Hepatocyte (in vitro differentiated cells): ENCODE measurements at regions not wholly inside any gene's neighbourhood (a gene's known extent, or its start where the extent isn't known, plus 50 kb on each side); places are given as distances from the start of the nearest gene placed in this dataset.
"Not testable (repeated sequence)": the region's sequence is repeated elsewhere in the genome, so short reads cannot be mapped to it uniquely, and the experiment has no call there.

Experiments
- DNase-seq: peaks from one replicate; pipeline ENCODE4 v3.0.0-alpha.2; 2016; ENCODE audit warnings: low spot score
- H2AFZ ChIP-seq: fragments of 200-600 bp; sonication (generic); 2 replicates; pipeline ENCODE4 v1.6.0; 2016; ENCODE audit warnings: antibody characterized with exemption, mild to moderate bottlenecking
- H3K27ac ChIP-seq: fragments of 200-600 bp; sonication (generic); 2 replicates; pipeline ENCODE4 v1.5.1; 2016; ENCODE audit warnings: mild to moderate bottlenecking
- H3K27me3 ChIP-seq: fragments of 200-600 bp; sonication (generic); 2 replicates; pipeline ENCODE4 v1.6.1; 2016
- H3K36me3 ChIP-seq: fragments of 200-600 bp; sonication (generic); replicated peaks from 2 replicates; pipeline ENCODE4 v1.5.1; 2016; ENCODE audit warnings: low read depth; ENCODE audit not compliant: insufficient read depth
- H3K4me1 ChIP-seq: fragments of 200-600 bp; sonication (generic); 2 replicates; pipeline ENCODE4 v1.5.1; 2016; ENCODE audit warnings: mild to moderate bottlenecking, moderate library complexity; ENCODE audit not compliant: insufficient read depth
- H3K4me2 ChIP-seq: fragments of 200-600 bp; sonication (generic); 2 replicates; pipeline ENCODE4 v1.6.0; 2016
- H3K4me3 ChIP-seq: fragments of 200-600 bp; sonication (generic); 2 replicates; pipeline ENCODE4 v1.5.1; 2016; ENCODE audit warnings: mild to moderate bottlenecking
- H3K79me2 ChIP-seq: fragments of 200-600 bp; sonication (generic); 2 replicates; pipeline ENCODE4 v1.6.0; 2017; ENCODE audit warnings: mild to moderate bottlenecking
- H3K9me2 ChIP-seq: fragments of 200-600 bp; sonication (generic); replicated peaks from 2 replicates; pipeline ENCODE4 v1.6.0; 2017; ENCODE audit warnings: mild to moderate bottlenecking; ENCODE audit not compliant: insufficient read depth
- H3K9me3 ChIP-seq: fragments of 200-600 bp; sonication (generic); 2 replicates; pipeline ENCODE4 v1.5.1; 2016; ENCODE audit warnings: low read depth, mild to moderate bottlenecking
- H4K20me1 ChIP-seq: fragments of 200-600 bp; sonication (generic); 2 replicates; pipeline ENCODE4 v1.6.0; 2016; ENCODE audit warnings: mild to moderate bottlenecking; ENCODE audit not compliant: insufficient read depth, poor library complexity, severe bottlenecking
- CTCF ChIP-seq: fragments of 200-600 bp; sonication (generic); IDR thresholded peaks from 2 replicates; pipeline ENCODE4 v1.5.1; 2016; ENCODE audit warnings: antibody characterized with exemption, mild to moderate bottlenecking; ENCODE audit not compliant: poor library complexity
- EZH2 ChIP-seq: fragments of 200-600 bp; sonication (generic); IDR thresholded peaks from 2 replicates; pipeline ENCODE4 v1.6.1; 2016; ENCODE audit warnings: antibody characterized with exemption, mild to moderate bottlenecking, borderline replicate concordance
- EZH2phosphoT487 ChIP-seq: fragments of 200-600 bp; sonication (generic); IDR thresholded peaks from one replicate; pipeline ENCODE4 v1.6.1; 2018; ENCODE audit warnings: antibody characterized with exemption, mild to moderate bottlenecking, low read depth, moderate library complexity; ENCODE audit not compliant: unreplicated experiment, severe bottlenecking
- WGBS: methylation state at CpG from one replicate; pipeline ENCODE4 v1.1.6; 2016; ENCODE audit warnings: low lambda C conversion rate; ENCODE audit errors: missing lambda C conversion rate; 5-methylcytosine and 5-hydroxymethylcytosine counted together

DNA sequence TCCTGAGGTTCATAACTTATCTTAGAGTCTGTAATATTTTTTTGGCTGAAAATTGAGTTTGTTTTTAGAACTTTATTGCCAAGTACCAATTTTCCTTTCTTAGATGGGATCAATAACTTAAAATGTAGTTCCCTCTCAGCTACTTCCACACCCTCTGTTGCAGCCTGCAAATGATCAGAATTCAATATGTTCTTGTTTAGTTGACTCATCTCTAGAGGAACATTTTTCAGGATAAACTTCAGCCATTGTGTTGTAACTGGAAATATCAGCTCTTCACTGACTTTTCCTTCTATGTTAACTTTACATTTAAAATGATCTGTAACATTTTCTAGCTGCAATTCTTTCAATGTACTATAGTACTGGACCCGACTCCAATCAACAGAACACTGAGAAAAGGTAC, 115.7 kb downstream of the ESM1 start:
- peaks cover 4% of the 10 kb centered on the region for H3K4me1 ChIP-seq
- no peaks in the 10 kb centered on the region for H4K20me1 ChIP-seq
- H3K36me3 ChIP-seq: no peaks in the 10 kb centered on the region
- no peak overlapping the region for H3K4me3 ChIP-seq
- no peak overlapping the region for H3K27ac ChIP-seq
- TF ChIP-seq EZH2phosphoT487 (no peak), CTCF (no peak), EZH2 (no peak)
- no peak for DNase-seq
- H3K9me2 ChIP-seq: no peaks in the 10 kb centered on the region
- no peak overlapping the region for H2AFZ ChIP-seq
- no peak overlapping the region for H3K4me2 ChIP-seq
- 95% methylated on average over 1 of the region's 1 CpG for WGBS
- H3K79me2 ChIP-seq: no peaks in the 10 kb centered on the region
- no peaks in the 10 kb centered on the region for H3K9me3 ChIP-seq
- no peaks in the 10 kb centered on the region for H3K27me3 ChIP-seq

DNA sequence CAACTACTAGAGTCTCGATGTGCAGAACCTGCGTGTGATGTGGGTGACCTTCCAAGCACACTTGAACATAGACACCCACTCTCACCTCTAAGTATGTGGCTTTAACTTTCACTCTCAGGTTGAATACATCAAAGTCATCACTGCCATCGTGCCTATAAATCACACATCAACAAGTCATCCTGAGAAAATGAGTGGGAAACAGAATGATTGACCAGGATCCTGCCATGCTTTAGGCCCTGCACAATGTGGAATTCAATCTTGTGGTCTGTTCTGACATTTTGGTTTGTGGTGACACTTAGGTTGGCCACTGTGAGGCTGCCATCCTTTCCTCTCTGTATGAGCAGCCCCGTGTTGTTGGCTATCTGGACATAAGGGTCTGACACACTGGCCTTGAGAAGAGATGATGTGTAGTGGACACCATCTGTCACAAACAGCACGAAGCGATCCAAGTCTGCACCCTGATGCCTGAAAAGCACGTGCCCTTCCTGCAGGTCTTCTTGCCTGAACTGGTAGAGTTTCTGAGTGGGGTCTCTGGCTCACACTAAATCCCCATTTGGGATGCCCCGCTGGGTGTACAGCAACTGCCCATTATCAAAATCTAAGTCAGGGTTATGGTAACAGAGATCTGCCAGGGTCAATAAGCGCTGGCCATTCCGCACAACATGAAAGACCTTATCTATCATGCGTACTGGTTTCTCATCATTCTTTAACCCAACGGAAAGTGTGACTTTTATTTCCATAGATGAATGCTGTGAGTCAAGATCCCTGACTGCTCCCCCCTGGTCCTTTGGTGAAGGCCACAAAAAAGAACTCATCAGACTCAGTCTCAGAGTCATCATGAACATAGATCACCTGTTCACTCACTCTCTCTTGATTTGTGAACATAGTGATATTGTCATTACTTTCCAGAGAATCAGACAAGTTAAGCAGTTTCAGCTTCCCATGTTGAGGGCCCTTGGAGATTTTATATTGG, 116.6 kb downstream of the ESM1 start:
- Histone ChIP-seq H3K9me3 (no peaks in the 10 kb centered on the region), H2AFZ (no peak overlapping the region), H3K4me3 (no peak overlapping the region), H4K20me1 (no peaks in the 10 kb centered on the region), H3K27me3 (no peaks in the 10 kb centered on the region), H3K79me2 (no peaks in the 10 kb centered on the region), H3K27ac (no peak overlapping the region), H3K4me2 (no peak overlapping the region), H3K4me1 (no peaks in the 10 kb centered on the region), H3K9me2 (no peaks in the 10 kb centered on the region), H3K36me3 (no peaks in the 10 kb centered on the region)
- TF ChIP-seq EZH2phosphoT487 (no peak), EZH2 (no peak), CTCF (no peak)
- DNase-seq: no peak
- WGBS: 87% methylated on average over 12 of the region's 12 CpGs

DNA sequence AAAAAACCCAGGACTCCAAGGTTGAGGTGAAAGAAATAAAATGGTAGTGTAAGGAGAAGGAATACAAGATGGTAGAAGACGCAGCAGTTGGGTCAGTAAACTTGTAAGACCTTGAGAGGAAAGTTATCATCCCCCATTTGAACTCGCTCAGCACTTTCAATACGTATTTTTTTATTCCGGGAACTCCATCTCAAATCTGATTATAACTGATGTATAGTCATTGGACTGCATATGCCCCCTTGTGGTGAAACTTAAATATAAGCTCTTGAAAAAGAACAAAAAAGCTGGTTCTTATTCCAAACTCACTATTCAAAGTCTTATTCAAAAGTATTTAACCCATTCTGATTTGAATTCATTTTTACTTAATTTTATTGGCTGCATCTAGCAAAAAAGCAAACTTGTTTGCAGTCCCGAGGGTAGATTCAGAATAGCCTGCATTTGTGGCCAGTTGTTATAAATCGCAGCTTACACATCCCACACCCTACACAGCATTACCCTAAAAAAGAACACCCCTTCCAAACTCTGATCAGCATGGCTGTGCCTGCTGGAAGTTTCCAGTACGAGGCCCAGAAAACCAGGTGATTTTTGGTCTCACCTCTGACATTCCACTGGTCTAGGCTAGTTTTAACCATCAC, 118.0 kb downstream of the ESM1 start:
- H3K4me2 ChIP-seq: peak overlapping the region; percentile 58
- H3K4me1 ChIP-seq: no peaks in the 10 kb centered on the region
- H4K20me1 ChIP-seq: no peaks in the 10 kb centered on the region
- H3K36me3 ChIP-seq: no peaks in the 10 kb centered on the region
- H3K79me2 ChIP-seq: no peaks in the 10 kb centered on the region
- no peak overlapping the region for H3K4me3 ChIP-seq
- TF ChIP-seq EZH2phosphoT487: no peak
- peak; percentile 76 for TF ChIP-seq CTCF
- no peak for TF ChIP-seq EZH2
- H3K27ac ChIP-seq: no peak overlapping the region
- H3K9me2 ChIP-seq: no peaks in the 10 kb centered on the region
- H3K27me3 ChIP-seq: no peaks in the 10 kb centered on the region
- peak overlapping the region; percentile 20 for H2AFZ ChIP-seq
- DNase-seq: peak; percentile 83
- 34% methylated on average over 7 of the region's 7 CpGs for WGBS
- H3K9me3 ChIP-seq: no peaks in the 10 kb centered on the region

GRCh38 chr5:54864911-54865515, 120.4 kb downstream of the ESM1 start:
- not testable (repeated sequence) for H3K9me3 ChIP-seq, H3K4me3 ChIP-seq, H3K79me2 ChIP-seq, H3K36me3 ChIP-seq, H3K4me1 ChIP-seq, H3K9me2 ChIP-seq, H3K4me2 ChIP-seq, H4K20me1 ChIP-seq, DNase-seq, H3K27me3 ChIP-seq, H2AFZ ChIP-seq, H3K27ac ChIP-seq
- 95% methylated on average over 34 of the region's 44 CpGs for WGBS
